Fibroblast of skin of right biceps (primary cell): ENCODE measurements at regions not wholly inside any gene's neighbourhood (a gene's known extent, or its start where the extent isn't known, plus 50 kb on each side); places are given as distances from the start of the nearest gene placed in this dataset.

Source experiments
- DNase-seq: peaks from one replicate; pipeline ENCODE4 v3.0.0-alpha.2; 2013

DNA sequence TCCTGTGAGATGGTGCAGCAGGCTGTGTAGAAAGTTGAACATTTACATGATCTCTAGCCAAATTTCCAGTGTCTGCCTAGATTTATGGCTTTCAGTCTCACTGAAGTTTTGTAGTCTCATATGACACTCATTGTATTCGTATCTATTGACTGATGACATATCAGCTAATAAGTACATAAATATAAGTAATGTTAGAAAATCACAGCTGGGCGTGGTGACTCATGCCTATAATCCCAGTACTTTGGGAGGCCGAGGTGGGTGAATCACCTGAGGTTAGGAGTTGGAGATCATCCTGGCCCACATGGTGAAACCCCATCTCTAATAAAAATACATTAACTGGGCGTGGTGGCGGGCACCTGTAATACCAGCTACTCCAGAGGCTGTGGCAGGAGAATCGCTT lies 54.7 kb upstream of the HTR2A start:
- peak; percentile 35 for DNase-seq

DNA sequence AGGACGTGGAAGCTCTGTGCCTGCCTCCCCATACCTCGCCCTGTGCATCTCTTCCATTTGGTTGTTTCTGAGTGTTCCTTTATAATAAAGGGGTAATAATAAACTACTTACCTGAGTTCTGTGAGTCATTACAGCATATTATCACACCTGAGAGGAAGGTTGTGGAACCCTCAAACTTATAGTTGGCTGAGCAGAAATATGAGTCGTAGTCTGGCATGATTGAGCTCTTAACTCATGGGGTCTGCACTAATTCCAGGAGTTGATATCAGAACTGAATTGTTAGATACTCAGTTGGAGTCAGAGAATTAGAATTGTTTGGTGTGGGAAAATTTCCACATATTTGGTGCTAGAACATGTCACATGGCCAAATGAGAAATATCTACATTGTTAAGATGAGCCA lies 52.4 kb upstream of the HTR2A start:
- no peak for DNase-seq

DNA sequence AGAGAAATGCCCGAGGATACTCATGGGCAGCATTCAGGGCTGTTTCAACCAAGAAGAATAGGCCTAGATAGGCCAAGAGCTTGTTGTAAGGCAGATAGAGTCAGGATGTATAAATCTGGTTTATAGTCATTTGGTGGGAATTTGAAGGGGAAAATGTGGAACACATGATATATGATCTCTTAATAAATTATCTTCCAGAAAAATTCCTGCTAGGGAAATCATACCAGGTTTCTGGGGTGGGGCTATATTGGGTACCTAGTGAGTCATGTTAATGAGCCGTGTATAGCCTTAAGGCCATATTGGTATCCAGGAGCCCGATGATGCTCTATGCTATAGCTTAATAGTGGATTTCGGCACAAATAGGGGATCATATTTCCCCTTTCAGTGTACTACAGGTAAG lies 51.5 kb upstream of the HTR2A start:
- DNase-seq, result no peak

DNA sequence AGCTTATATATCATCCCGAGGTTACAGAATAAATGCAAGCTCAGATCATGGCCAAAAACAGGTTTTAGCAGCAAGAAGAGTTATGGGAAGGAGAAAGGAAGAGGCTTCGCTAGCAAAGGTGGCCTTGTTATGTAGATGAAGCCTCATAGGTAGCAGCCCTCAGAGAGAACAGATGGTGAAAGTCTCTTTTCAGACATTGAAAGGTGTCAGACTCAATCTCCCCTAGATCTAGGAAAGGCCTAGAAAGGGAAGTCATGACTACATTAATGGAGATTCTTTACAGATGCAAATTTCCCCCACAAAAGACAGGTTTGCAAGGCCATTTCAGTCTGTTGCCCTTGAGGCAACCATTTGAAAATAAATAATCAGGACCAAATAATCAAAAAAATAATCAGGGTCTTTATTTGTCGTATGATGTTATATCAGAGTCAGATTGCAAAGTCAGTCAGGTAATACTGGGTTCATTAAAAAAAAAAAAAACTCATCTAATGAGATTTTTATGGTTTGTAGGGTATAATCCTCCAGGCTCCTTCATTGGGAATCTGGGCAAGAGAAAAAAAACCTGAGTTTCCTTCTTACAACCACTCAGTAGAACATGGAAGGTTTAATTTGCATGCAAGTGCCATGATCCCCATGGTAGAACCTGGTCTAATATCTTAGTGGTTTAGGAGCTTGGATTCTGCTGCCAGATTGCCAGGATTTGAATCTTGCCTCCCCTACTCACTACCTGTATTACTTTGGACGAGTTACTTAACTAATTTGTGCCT lies 50.8 kb upstream of the HTR2A start:
- no peak for DNase-seq
